ENCODE measurements at regions not wholly inside any gene's neighbourhood (a gene's known extent, or its start where the extent isn't known, plus 50 kb on each side); places are given as distances from the start of the nearest gene placed in this dataset.

DNA sequence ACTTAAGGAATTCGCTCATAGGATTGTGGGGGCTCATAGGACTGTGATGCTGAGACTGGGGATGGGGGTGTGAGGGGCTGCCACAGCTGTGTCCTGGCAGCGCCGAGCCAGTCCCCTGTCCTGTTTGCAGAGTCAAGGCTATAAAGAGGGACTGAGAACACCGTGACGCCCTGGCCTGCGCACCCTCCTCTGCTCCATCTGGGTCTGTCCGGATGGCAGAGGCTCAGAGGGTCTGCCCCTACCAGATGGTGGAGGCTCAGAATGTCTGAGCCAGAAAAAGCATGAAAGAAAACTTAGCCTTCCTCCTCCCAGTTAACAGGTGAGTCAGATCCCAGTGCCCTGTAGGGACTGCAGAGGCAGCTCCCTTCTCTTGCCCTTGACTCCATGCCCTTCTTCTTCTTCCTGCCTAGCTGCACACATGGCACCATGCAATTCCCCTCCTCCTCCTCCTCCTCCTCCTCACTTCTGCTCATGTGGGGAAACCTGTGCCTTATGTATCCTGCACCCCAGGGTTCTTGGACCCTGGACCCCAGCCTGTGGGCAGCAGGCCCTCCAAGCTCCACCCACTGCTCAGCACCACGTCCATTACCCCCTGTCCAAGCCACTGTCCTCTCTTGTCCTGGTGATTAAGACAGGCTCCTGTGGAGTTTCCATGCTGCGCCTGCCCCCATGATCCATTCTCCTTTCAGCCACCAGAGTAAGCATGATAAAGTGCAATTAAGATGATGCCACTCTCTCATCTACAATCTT, 410.0 kb upstream of the SULF2 start:
- DNase-seq, result no peak

DNA sequence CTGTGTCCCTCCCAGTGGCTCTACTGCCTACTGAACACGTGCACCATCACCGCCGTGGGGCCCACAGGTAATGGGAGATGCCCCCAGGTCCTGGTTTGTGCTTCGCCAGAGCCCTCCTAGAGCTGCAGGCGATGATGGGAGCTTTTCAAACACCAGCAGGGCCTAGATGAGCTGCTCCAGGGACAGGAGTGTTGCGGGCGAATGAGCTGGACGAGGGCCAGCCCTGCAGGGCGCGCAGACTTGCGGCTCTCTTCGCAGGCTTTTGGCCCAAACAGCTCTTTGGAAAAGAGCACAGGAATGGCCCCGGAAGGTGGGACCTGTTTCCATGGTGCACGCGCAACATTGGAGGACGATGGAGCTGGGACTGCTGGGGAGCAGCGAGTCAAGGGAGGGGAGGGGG, 409.3 kb upstream of the SULF2 start:
- DNase-seq, result no peak

DNA sequence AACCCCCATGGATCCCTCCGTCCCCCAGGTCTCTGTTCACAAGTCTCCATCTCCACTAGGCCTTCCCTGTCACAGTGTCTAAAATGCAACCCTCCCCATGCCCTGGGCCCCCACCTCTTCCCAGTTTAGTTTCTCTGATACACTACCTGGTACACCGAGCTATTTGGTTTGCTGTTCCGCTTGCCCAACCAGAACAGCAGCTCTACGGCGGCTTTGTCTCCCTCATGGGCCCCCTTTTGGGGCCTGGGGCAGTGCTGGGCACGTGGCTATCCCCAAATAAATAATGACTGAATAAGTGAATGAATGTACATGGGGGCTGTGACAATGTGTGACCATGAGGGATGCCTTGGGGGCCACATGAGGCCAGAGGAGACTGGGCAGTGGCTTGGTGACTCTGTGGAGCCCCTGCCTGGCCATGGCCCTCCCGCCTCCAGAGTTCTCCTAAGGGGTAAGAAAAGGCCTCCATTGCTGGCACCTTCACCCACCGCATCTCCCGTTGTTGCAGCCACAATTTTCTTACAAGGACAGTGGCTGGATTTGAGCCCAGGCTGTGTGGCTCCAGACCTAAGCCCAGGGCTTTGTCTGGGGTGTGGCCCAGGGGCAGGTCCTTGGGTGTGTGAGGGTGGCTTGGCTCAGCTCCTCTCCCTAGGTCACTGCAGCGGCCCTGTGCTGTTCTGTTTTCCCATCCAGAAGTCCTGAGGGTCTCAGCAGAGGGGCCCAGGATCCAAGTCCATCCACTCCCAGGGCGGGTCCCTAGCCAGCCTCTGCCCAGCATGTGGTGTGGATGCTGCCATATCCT, 408.5 kb upstream of the SULF2 start:
- no peak for DNase-seq

DNA sequence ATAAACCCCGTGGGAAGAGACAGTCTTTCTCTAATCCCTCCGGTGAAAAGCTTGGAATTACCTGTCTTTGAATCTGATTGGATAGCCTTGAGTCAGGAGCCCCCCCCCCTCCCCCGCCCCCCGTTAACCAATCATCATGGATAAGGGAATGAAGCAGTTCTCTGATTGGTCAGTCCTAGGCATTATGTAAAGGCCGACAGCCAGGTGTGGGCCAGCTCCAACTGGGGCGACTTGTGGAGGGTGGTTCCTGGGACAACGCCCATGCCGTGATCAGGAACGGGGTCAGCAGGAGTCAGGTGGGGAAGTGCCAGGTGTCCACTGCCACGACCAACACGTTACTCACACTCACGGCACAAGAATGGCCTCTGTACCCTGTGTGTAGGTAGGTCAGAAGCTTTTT, 406.8 kb upstream of the SULF2 start:
- DNase-seq, result no peak

- no peak for DNase-seq
Observed at GRCh38 chr20:48191200-48191599, 405.9 kb upstream of the SULF2 start.

DNA sequence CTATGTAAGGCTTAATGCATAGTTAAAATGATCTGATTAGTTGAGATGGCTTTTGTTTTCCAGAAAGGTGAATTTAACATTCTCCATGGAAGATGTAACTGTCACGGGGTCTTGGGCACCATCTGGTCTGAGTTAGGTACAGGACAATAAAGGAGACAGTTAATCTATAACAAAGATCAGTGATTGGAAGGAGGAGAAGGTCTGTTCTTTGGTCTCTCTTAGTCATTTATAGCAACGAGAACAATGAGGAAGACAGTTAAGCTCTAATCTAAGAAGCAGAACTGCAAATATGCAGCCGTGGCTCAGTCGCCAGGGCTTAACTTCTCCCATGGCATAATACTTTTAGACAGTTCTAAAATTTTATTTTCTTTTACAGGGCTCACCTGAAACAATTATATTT, 405.5 kb upstream of the SULF2 start:
- no peak for DNase-seq

DNA sequence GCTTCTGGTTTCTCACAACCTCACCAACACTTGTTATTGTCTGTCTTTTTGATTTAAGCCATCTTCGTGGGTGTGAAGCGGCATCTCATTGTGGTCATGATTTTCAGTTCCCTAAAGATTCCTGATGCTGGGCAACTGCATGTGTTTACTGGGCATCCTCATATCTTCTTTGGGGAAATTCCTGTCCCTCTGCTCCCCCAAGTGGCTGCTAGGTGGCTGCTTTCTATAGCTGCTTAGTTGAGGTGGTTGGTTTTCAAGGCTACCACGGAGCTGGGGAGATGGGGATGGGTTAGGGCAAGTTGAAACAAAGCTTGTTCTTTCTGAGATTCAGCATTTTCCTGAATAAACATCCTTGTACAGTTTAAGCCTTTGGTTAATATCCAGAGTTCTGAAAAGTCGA, 403.9 kb upstream of the SULF2 start:
- no peak for DNase-seq

- DNase-seq, result no peak
Observed at GRCh38 chr20:48187851-48188250, 402.6 kb upstream of the SULF2 start.

GRCh38 chr20:48186915-48187314, 401.6 kb upstream of the SULF2 start:
- no peak for DNase-seq

DNA sequence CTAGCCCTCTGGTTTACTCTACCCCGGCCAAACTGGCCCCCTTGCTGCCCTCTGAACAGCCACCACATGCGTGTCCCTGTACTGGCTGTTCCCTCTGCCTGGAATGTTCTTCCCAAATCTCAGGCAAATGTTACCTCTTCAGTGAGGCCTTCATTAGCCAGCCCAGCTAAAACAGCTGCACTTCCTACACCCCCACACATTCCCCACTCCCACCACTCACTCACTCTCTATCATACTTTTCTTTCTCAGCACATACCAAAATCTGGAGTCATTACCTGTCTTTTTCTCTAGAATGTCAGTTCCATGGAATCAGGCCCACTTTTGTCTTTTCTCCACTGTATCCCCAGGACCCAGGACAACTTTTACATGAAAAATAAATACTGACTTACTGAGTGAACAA, 401.2 kb upstream of the SULF2 start:
- DNase-seq, result no peak

DNA sequence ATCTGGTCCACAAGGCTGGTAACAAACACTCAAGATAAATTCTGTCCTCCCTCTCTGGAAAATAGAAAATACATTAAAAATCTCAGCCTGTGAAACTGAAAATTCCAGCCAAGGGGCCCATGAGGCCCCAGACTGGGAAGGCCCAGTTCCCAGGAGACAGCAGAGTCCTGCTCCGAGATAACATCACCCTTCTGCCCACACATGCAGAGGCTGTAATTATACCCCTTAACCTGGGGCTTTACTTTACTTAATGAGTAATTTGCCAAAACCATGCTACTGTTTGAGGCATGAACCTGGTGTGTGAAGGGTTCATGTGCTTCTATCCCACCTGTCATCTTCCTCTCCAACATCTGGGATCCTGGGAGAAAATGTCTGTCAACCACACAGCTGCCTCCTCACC, 398.9 kb upstream of the SULF2 start:
- no peak for DNase-seq

DNA sequence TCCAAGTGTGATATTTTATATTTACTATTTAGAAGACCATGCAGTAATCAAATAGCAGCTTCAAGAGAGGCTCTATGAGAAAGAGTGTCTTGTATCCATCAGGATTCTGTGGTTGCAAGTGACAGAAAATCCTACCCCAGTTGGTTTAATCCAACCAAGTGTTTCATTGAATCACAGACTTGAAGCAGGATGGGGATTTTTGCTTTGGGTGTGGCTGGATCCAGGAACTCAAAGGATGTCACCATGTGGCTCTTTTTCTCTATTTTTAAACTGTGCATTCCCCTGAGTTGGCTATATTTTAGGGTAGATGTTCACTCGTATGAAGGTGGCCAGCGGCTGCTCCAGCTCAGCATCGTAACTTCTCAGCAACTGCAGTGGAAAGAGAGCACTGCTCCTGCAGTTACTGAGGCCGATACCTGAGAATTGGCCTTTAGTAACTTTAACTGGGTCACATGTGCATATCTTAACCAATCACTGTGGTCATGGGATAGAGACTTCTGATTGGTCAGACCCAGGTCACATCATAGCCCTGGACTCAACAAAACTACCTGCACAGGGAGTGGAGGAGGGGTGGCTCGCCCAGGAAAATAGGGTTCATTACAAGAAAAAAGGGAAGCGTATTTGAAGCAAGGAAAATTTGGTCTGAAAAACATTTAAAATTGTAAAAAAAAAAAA, 396.1 kb upstream of the SULF2 start:
- no peak for DNase-seq

DNA sequence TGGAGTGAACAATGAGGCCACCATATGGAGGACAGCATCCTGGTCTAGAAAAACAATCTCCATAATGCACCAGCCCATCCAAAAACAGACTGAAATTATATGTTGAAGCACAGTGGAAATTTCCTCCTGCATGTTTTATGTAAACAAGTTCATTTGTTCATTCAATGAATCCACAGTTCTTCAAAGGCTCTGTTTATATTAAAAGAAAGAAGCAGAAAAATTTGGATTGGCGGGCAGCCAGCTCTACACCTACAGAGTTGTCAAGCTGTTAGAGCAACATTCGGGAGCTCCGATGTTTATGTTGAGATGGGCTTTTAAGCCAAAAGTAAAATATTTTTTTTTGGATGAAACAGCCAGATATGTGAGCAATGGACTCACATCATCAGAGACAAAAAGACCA, 395.3 kb upstream of the SULF2 start:
- DNase-seq, result no peak

DNA sequence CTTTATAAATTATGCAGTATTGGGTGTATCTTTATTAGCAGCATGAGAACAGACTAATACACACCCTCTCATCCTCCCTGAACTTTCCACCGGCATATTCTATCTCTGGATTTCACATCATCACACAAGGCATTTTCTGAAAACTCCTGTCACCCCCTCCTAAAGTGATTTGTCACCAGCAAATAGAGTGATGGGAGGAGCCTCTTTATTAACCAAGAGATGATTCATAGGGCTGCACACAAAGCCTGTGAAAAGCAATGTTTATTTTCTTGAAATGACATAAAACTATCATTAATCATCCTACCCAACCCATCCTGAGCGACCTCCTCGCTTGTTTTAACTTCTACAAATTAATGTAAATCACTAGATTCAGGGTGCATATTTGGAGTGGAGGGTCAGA, 394.7 kb upstream of the SULF2 start:
- no peak for DNase-seq

DNA sequence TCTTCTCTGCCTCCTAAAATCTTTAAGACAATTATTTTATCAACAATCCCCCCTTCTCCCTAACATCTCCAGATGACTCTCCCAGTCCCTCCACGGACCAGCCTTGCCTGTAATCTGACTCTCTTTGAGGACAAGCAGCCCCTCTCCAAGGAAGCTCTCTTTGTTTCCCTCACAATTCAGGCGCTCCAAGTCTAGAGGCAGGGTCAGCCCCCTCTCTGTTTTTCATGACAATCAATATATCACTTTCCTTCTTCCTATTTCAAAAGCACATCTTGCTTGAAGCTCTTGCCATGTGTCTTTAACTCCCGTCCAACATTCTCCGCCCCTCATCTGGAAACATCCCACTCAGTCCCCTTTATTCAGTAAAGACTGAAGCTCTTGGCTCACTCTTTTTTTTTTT, 393.4 kb upstream of the SULF2 start:
- no peak for DNase-seq

- no peak for DNase-seq
Observed at GRCh38 chr20:48177058-48177457, 391.8 kb upstream of the SULF2 start.

GRCh38 chr20:48176139-48176538, 390.9 kb upstream of the SULF2 start:
- no peak for DNase-seq

DNA sequence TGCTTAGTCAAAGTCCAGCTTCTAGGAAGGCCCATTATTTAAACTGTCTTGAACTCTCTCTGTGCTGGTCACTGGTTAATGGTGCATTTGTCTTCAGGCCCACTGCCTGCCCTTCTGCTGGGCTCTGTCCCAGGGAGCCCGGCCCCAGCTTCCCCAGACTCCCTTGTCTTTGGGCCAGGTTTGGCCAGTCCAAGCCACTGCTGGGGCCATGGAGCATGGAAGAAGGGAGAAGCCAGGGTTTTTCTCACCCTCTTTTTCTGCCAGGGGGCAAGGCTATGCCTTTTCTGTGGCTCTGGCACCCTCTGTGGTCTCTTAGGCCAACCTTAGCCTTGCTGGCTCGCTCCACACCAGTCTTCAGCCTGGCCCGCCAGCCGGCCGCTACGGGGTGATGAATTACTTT, 390.0 kb upstream of the SULF2 start:
- DNase-seq, result no peak

- DNase-seq, result no peak
Observed at GRCh38 chr20:48172357-48172702, 387.0 kb upstream of the SULF2 start.

GRCh38 chr20:48171626-48172356, 386.5 kb upstream of the SULF2 start:
- no peak for DNase-seq

- DNase-seq, result no peak
Observed at GRCh38 chr20:48171071-48171470, 385.8 kb upstream of the SULF2 start.

DNA sequence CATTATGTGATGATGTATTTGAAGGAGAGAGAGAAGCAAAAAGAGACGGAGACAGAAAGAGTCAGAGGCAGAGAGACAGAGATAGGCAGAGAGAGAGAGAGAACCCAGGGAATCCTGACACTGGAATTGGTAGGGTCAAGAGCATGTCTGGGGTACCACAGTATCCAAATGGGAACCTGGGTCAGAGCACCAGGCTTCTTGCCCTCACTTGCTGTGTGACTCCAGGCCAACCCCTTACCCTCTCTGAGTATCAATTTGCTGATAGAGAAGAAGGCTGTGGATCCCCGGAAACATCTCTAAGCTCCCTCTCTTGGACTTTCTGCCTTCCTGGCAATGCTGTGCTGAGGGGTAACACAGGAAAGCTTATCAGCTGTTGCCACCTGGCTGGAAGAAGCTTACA, 385.3 kb upstream of the SULF2 start:
- DNase-seq, result no peak

DNA sequence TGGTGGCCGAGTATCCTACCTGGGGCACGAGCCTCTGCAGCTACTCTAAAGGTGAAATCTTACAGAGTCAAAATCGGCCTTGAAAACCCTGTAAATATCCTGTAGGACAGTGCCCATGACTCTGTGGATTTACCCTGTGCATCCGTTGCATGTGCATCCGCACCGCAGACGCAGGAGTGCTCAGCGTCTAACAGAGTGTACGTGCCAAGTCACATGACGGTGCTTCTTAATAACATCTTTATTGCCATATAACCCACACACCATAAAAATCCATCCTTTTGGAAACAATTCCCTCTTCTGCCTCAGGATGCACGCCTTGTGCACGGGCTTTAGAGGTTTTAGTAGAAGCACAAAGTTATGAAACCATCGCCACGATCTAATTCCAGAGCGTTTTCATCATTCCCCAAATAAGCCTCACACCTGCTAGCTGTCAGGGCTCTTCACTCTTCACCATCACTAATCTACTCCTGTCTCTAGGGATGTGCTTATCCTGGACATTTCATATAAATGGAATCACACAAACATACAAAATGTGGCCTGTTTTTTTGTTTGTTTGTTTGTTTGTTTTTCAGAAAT, 384.5 kb upstream of the SULF2 start:
- DNase-seq, result no peak

Measured in GDM1 (cell line).